Keratinocyte (primary cell): ENCODE measurements at regions not wholly inside any gene's neighbourhood (a gene's known extent, or its start where the extent isn't known, plus 50 kb on each side); places are given as distances from the start of the nearest gene placed in this dataset.

Experiments used
- DNase-seq: peaks from one replicate; pipeline ENCODE4 v3.0.0-alpha.2; 2011; ENCODE audit warnings: low read depth, missing footprints, low spot score
- FAIRE-seq: peaks from 2 replicates; lab custom pipeline; 2011; peaks lifted over from hg19 to GRCh38; lab: Jason Lieb, UNC
- H2AFZ ChIP-seq: 2 replicates; pipeline ENCODE4 v1.6.0; 2012; ENCODE audit warnings: low read length, control low read depth, inconsistent platforms; ENCODE audit not compliant: control insufficient read depth
- H3K27ac ChIP-seq: 2 replicates; pipeline ENCODE4 v1.5.1; 2011; ENCODE audit warnings: low read length; ENCODE audit not compliant: control insufficient read depth, insufficient read depth
- H3K27me3 ChIP-seq: 3 replicates; pipeline ENCODE4 v1.6.0; 2011; ENCODE audit warnings: low read length; ENCODE audit not compliant: control insufficient read depth, insufficient read depth; ENCODE audit errors: extremely low read depth
- H3K36me3 ChIP-seq, 2 experiments: 2 replicates in 1 of 2; 3 replicates in 1 of 2; pipeline ENCODE4 v1.5.1; 2011; ENCODE audit warnings: low read length in 2 of 2, mild to moderate bottlenecking in 1 of 2; ENCODE audit not compliant: control insufficient read depth in 2 of 2, insufficient read depth in 2 of 2; ENCODE audit errors: extremely low read depth in 1 of 2
- H3K4me1 ChIP-seq: 3 replicates; pipeline ENCODE4 v1.5.1; 2011; ENCODE audit warnings: low read length; ENCODE audit not compliant: control insufficient read depth, insufficient read depth; ENCODE audit errors: extremely low read depth
- H3K4me2 ChIP-seq: 3 replicates; pipeline ENCODE4 v1.6.0; 2011; ENCODE audit warnings: low read depth, low read length; ENCODE audit not compliant: control insufficient read depth, insufficient read depth; ENCODE audit errors: extremely low read depth
- H3K4me3 ChIP-seq, 3 experiments: fragments of 200-600 bp in 1 of 3; sonication (generic) in 1 of 3; 2 replicates in 2 of 3; 3 replicates in 1 of 3; pipeline ENCODE4 v1.5.1; 2011 to 2016; ENCODE audit warnings: low read length in 3 of 3, mild to moderate bottlenecking in 3 of 3, control low read depth in 2 of 3, inconsistent platforms in 1 of 3, low read depth in 1 of 3, mixed read lengths in 1 of 3, mixed run types in 1 of 3, moderate library complexity in 1 of 3; ENCODE audit not compliant: control insufficient read depth in 2 of 3, insufficient read depth in 2 of 3; ENCODE audit errors: extremely low read depth in 1 of 3
- H3K79me2 ChIP-seq: 2 replicates; pipeline ENCODE4 v1.6.0; 2012; ENCODE audit warnings: low read length; ENCODE audit not compliant: control insufficient read depth, insufficient read depth
- H3K9ac ChIP-seq: 3 replicates; pipeline ENCODE4 v1.6.0; 2011; ENCODE audit warnings: low read length; ENCODE audit not compliant: control insufficient read depth, insufficient read depth; ENCODE audit errors: extremely low read depth
- H3K9me1 ChIP-seq: 3 replicates; pipeline ENCODE4 v1.6.0; 2011; ENCODE audit warnings: low read length; ENCODE audit not compliant: control insufficient read depth, insufficient read depth; ENCODE audit errors: extremely low read depth
- H3K9me3 ChIP-seq: 2 replicates; pipeline ENCODE4 v1.5.1; 2012; ENCODE audit warnings: low read depth, low read length; ENCODE audit not compliant: control insufficient read depth
- H4K20me1 ChIP-seq: 3 replicates; pipeline ENCODE4 v1.6.0; 2011; ENCODE audit warnings: low read length; ENCODE audit not compliant: control insufficient read depth, insufficient read depth; ENCODE audit errors: extremely low read depth
- EZH2 ChIP-seq: IDR thresholded peaks from one replicate; pipeline ENCODE4 v1.6.1; 2012; ENCODE audit warnings: inconsistent platforms, mild to moderate bottlenecking, low read length, moderate library complexity
- dilution Hi-C: fragments of 300-500 bp; cut with MboI; formaldehyde crosslinking; loops from one replicate; pipeline ENCODE4 v1.7.0; 2020; ENCODE audit warnings: low sequenced_read_pairs; ENCODE audit not compliant: extremely low pct_ligation_motif_present
- TF ChIP-seq, protein P1 (sequence below), 3 experiments: IDR thresholded peaks in 1 of 3; conservative IDR thresholded peaks in 1 of 3; optimal IDR thresholded peaks in 1 of 3; 2 replicates in 2 of 3; 3 replicates in 1 of 3; pipeline versions ENCODE3 to v1.5.1; 2011; ENCODE audit warnings: low read length in 3 of 3, mild to moderate bottlenecking in 3 of 3, moderate library complexity in 2 of 3, control low read depth in 1 of 3, inconsistent platforms in 1 of 3; ENCODE audit not compliant: insufficient read depth in 2 of 3; ENCODE audit errors: extremely low read depth in 1 of 3

DNA sequence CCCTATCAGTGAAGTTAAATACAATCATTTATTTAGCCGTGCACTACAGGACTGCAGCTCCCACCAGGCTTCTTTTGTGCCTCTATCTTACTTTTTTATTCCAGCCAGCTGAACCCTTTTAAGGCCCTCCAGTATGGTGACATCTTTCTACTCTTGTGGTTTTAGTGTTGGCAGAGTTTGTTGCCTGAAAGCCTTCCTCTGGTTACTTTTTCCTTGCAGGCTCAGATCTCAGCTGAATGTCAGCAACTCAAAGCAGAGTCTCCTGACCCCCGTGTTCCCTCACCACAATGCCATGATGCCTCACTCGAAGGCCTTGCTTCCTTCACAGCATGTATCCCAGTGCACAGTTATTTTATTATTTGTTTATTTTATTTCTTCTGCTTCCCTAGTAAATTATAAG is 818.9 kb upstream of the LCORL start:
- H3K4me3 ChIP-seq = no peak overlapping the region
- no peak overlapping the region for H2AFZ ChIP-seq
- peaks cover 2% of the 10 kb centered on the region for H3K9me3 ChIP-seq
- TF ChIP-seq EZH2 = no peak
- TF ChIP-seq, protein P1, sequence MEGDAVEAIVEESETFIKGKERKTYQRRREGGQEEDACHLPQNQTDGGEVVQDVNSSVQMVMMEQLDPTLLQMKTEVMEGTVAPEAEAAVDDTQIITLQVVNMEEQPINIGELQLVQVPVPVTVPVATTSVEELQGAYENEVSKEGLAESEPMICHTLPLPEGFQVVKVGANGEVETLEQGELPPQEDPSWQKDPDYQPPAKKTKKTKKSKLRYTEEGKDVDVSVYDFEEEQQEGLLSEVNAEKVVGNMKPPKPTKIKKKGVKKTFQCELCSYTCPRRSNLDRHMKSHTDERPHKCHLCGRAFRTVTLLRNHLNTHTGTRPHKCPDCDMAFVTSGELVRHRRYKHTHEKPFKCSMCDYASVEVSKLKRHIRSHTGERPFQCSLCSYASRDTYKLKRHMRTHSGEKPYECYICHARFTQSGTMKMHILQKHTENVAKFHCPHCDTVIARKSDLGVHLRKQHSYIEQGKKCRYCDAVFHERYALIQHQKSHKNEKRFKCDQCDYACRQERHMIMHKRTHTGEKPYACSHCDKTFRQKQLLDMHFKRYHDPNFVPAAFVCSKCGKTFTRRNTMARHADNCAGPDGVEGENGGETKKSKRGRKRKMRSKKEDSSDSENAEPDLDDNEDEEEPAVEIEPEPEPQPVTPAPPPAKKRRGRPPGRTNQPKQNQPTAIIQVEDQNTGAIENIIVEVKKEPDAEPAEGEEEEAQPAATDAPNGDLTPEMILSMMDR (optimal IDR thresholded peaks at IDR 0.05 in 1 of 3, IDR thresholded peaks at IDR 0.05 in 1 of 3, conservative IDR thresholded peaks at IDR 0.05 in 1 of 3; ENCODE audit: extremely low read depth in 1 of 3, insufficient read depth in 2 of 3, low read length in 3 of 3) = no peak
- H3K36me3 ChIP-seq = no peaks in the 10 kb centered on the region
- no peaks in the 10 kb centered on the region for H3K79me2 ChIP-seq
- H3K4me2 ChIP-seq = no peak overlapping the region
- H3K27me3 ChIP-seq = no peaks in the 10 kb centered on the region
- no peak overlapping the region for H3K9ac ChIP-seq
- H3K9me1 ChIP-seq = no peaks in the 10 kb centered on the region
- FAIRE-seq = no peak
- no peak for DNase-seq
- dilution Hi-C loops = no loop called here
- H3K4me1 ChIP-seq = no peaks in the 10 kb centered on the region
- H4K20me1 ChIP-seq = no peaks in the 10 kb centered on the region
- H3K27ac ChIP-seq = no peak overlapping the region

- H3K4me2 ChIP-seq = no peak overlapping the region
- no peak overlapping the region for H3K9ac ChIP-seq
- H3K36me3 ChIP-seq = no peaks in the 10 kb centered on the region
- no peaks in the 10 kb centered on the region for H3K4me1 ChIP-seq
- TF ChIP-seq, protein P1 (optimal IDR thresholded peaks at IDR 0.05 in 1 of 3, IDR thresholded peaks at IDR 0.05 in 1 of 3, conservative IDR thresholded peaks at IDR 0.05 in 1 of 3; ENCODE audit: extremely low read depth in 1 of 3, insufficient read depth in 2 of 3, low read length in 3 of 3) = no peak
- no peak for TF ChIP-seq EZH2
- H4K20me1 ChIP-seq = no peaks in the 10 kb centered on the region
- no peak overlapping the region for H2AFZ ChIP-seq
- H3K9me3 ChIP-seq = no peaks in the 10 kb centered on the region
- dilution Hi-C loops = no loop called here
- no peak overlapping the region for H3K4me3 ChIP-seq
- DNase-seq (no peak), FAIRE-seq (no peak)
- H3K9me1 ChIP-seq = no peaks in the 10 kb centered on the region
- H3K27ac ChIP-seq = no peak overlapping the region
- H3K79me2 ChIP-seq = no peaks in the 10 kb centered on the region
- no peaks in the 10 kb centered on the region for H3K27me3 ChIP-seq
Observed at GRCh38 chr4:18816228-18816895, 794.8 kb upstream of the LCORL start.
